Tibial nerve (tissue), 3 donors: ENCODE measurements at regions not wholly inside any gene's neighbourhood (a gene's known extent, or its start where the extent isn't known, plus 50 kb on each side); places are given as distances from the start of the nearest gene placed in this dataset.
"Not testable (repeated sequence)": the region's sequence is repeated elsewhere in the genome, so short reads cannot be mapped to it uniquely, and the experiment has no call there.

Experiments
- CTCF ChIP-seq, 5 experiments: fragments of 200-600 bp in 3 of 5; fragments of 450-650 bp in 2 of 5; sonication (generic) in 3 of 5; IDR thresholded peaks; one replicate each; pipeline ENCODE4 v1.5.1; 2016 to 2019; ENCODE audit warnings: antibody characterized with exemption in 5 of 5, mild to moderate bottlenecking in 3 of 5, moderate library complexity in 2 of 5
- POLR2A ChIP-seq, 2 donors: fragments of 450-650 bp; IDR thresholded peaks; one replicate each; pipeline ENCODE4 v1.6.1; 2017; ENCODE audit warnings: antibody characterized with exemption in 2 of 2, mild to moderate bottlenecking in 2 of 2, moderate library complexity in 2 of 2

- TF ChIP-seq POLR2A, CTCF (IDR thresholded peaks at IDR 0.05): not testable (repeated sequence)
Measured at GRCh38 chr2:190760353-190761150, 111.7 kb downstream of the NAB1 start.
